IPS-18a (cell line): ENCODE measurements at regions not wholly inside any gene's neighbourhood (a gene's known extent, or its start where the extent isn't known, plus 50 kb on each side); places are given as distances from the start of the nearest gene placed in this dataset.

Experiments used
- H3K27ac ChIP-seq: one replicate; pipeline ENCODE4 v1.5.1; 2013; ENCODE audit warnings: low read length
- H3K27me3 ChIP-seq: one replicate; pipeline ENCODE4 v1.6.1; 2013; ENCODE audit warnings: mild to moderate bottlenecking, low read length; ENCODE audit not compliant: control insufficient read depth, insufficient read depth
- H3K36me3 ChIP-seq: one replicate; pipeline ENCODE4 v1.6.1; 2013; ENCODE audit warnings: low read depth, low read length; ENCODE audit not compliant: control insufficient read depth
- H3K4me1 ChIP-seq: one replicate; pipeline ENCODE4 v1.6.1; 2013; ENCODE audit warnings: low read depth, low read length; ENCODE audit not compliant: control insufficient read depth
- H3K4me3 ChIP-seq: one replicate; pipeline ENCODE4 v1.5.1; 2013; ENCODE audit warnings: low read length
- H3K9ac ChIP-seq: one replicate; pipeline ENCODE4 v1.6.1; 2013; ENCODE audit warnings: mild to moderate bottlenecking, low read length, moderate library complexity
- H3K9me3 ChIP-seq: one replicate; pipeline ENCODE4 v1.6.1; 2013; ENCODE audit warnings: low read depth, low read length; ENCODE audit not compliant: control insufficient read depth

- H3K9me3 ChIP-seq = no peaks in the 10 kb centered on the region
- H3K27me3 ChIP-seq = no peaks in the 10 kb centered on the region
- H3K4me3 ChIP-seq = no peak overlapping the region
- no peak overlapping the region for H3K9ac ChIP-seq
- peaks cover 9% of the 10 kb centered on the region for H3K4me1 ChIP-seq
- H3K36me3 ChIP-seq = no peaks in the 10 kb centered on the region
- no peak overlapping the region for H3K27ac ChIP-seq
These were observed 212.3 kb downstream of the RPLP1 start for GRCh38 chr15:69664572-69665571.

DNA sequence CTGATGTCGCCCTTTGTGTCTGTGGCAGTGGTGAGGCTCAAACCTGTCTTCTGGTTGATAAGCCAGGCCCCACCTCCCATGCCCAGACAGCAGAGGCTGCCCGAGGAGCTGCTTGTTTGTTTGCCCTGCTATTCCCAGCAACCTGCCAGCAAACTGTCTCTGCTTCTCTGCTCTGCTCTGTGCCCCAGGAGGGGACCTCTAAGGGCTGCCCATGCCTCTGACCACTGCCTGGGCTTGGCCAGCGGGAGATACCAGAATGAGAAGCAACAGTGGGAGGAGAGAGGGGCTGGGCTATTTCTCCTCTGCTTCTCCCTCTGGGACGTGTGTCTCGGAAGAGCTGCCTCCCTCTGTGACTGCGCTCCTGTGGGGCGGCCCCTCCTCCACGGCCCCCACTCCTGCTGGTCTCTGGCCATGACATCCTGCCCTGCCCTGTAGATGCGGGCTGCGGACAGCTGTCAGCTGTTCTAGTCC, 213.1 kb downstream of the RPLP1 start:
- no peaks in the 10 kb centered on the region for H3K9me3 ChIP-seq
- H3K4me3 ChIP-seq = no peak overlapping the region
- H3K27ac ChIP-seq = no peak overlapping the region
- no peaks in the 10 kb centered on the region for H3K27me3 ChIP-seq
- peaks cover 9% of the 10 kb centered on the region for H3K4me1 ChIP-seq
- H3K36me3 ChIP-seq = no peaks in the 10 kb centered on the region
- no peak overlapping the region for H3K9ac ChIP-seq

- Histone ChIP-seq H3K36me3 (no peaks in the 10 kb centered on the region), H3K27ac (no peak overlapping the region), H3K9me3 (no peaks in the 10 kb centered on the region), H3K4me1 (peaks cover 9% of the 10 kb centered on the region), H3K27me3 (no peaks in the 10 kb centered on the region), H3K4me3 (no peak overlapping the region), H3K9ac (no peak overlapping the region)
These were observed 213.8 kb downstream of the RPLP1 start for GRCh38 chr15:69666441-69666882.

GRCh38 chr15:69666921-69667811, 214.5 kb downstream of the RPLP1 start:
- Histone ChIP-seq H3K9me3 (no peaks in the 10 kb centered on the region), H3K4me1 (peaks cover 9% of the 10 kb centered on the region), H3K4me3 (no peak overlapping the region), H3K27me3 (no peaks in the 10 kb centered on the region), H3K27ac (no peak overlapping the region), H3K9ac (no peak overlapping the region), H3K36me3 (no peaks in the 10 kb centered on the region)

DNA sequence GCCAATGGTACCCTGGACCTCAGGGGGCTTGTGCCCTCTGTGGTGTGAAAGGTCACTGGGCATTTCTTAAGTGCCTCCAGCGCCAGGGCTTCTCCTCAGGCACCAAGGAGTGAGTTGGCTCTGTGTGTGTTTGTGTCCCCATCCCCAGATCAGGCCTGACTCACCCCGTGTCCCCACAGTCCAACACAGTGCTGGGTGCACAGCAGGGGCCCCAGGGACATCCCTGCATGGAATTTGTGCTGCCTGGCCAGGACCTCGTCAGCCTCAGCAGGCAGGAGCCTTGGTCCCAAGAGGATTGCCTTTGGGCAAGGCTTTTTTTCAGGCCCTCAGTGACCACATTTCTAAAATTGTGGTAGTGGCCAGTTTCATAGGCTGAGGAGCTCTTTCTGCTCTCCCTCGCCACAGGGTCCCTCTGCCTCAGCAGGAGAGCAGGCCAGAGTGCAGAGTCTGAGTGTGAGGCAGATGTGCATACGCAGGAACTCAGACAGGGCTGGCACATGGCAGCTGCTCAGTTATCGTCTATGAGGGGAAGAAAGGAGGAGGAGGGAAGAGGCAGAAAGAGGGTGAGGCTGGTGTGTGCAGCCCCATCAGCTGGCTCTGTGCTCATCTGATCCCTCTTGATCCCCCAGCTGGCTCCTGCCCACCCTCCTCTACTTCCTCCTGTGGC, 215.6 kb downstream of the RPLP1 start:
- Histone ChIP-seq H3K27ac (no peak overlapping the region), H3K9me3 (no peaks in the 10 kb centered on the region), H3K27me3 (no peaks in the 10 kb centered on the region), H3K4me3 (no peak overlapping the region), H3K9ac (no peak overlapping the region), H3K4me1 (peaks cover 9% of the 10 kb centered on the region), H3K36me3 (no peaks in the 10 kb centered on the region)

GRCh38 chr15:69668963-69669362, 216.3 kb downstream of the RPLP1 start:
- Histone ChIP-seq H3K4me1 (peaks cover 9% of the 10 kb centered on the region), H3K27me3 (no peaks in the 10 kb centered on the region), H3K9me3 (no peaks in the 10 kb centered on the region), H3K4me3 (no peak overlapping the region), H3K9ac (no peak overlapping the region), H3K36me3 (no peaks in the 10 kb centered on the region), H3K27ac (no peak overlapping the region)

DNA sequence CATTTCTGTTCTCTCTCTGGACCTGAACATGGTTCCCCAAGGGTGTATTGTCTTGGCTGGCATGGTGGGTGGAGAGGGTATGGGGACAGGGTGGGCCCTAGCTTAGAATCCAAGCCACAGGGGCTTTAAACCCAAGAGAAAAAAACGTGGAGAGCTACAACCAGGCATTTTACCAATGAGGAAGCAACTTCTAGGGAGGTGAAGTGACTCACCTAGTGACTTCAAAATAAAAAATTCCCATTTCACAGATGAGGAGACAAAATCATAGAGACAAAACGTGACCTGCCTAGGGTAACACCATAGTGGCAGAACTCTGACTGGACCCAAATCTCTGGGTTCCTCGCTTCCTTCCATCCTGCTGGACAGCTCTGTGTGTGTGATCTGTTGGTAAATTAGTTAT, 216.8 kb downstream of the RPLP1 start:
- Histone ChIP-seq H3K9me3 (no peaks in the 10 kb centered on the region), H3K9ac (no peak overlapping the region), H3K27me3 (no peaks in the 10 kb centered on the region), H3K4me1 (peaks cover 9% of the 10 kb centered on the region), H3K36me3 (no peaks in the 10 kb centered on the region), H3K4me3 (no peak overlapping the region), H3K27ac (no peak overlapping the region)

DNA sequence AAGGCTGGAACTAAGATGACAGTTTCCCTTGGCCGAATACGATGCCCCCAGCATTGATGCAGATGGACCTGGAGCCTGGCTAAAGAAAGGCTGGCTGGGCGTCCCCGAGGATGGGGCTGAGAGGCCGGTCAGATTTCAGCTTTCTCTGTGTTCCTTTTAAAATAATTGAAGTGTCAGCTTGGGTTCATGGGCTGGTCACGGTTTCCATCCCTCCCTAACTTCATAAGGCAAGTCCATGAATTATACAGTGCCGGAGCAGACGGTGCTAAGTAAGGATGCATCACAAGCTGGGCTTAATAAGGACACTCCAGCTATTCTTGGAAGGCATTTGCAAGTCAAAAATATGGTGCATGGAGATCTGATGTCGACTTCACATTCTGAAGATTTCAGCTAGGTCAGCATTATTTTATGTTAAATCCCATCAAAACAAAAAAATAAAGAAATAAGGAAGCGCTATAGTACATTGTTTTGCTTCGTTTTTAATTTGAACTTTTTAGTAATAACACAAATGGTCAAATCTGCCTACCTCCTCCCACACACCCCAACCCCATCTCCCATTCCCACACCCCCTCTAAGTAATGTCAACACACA, 220.8 kb downstream of the RPLP1 start:
- H3K27me3 ChIP-seq = no peaks in the 10 kb centered on the region
- H3K9ac ChIP-seq = no peak overlapping the region
- H3K9me3 ChIP-seq = no peaks in the 10 kb centered on the region
- H3K36me3 ChIP-seq = no peaks in the 10 kb centered on the region
- no peak overlapping the region for H3K27ac ChIP-seq
- no peaks in the 10 kb centered on the region for H3K4me1 ChIP-seq
- H3K4me3 ChIP-seq = no peak overlapping the region

- H3K9me3 ChIP-seq = no peaks in the 10 kb centered on the region
- H3K36me3 ChIP-seq = no peaks in the 10 kb centered on the region
- H3K4me1 ChIP-seq = no peaks in the 10 kb centered on the region
- H3K9ac ChIP-seq = no peak overlapping the region
- no peaks in the 10 kb centered on the region for H3K27me3 ChIP-seq
- no peak overlapping the region for H3K4me3 ChIP-seq
- no peak overlapping the region for H3K27ac ChIP-seq
These were observed 223.1 kb downstream of the RPLP1 start for GRCh38 chr15:69675731-69676130.

DNA sequence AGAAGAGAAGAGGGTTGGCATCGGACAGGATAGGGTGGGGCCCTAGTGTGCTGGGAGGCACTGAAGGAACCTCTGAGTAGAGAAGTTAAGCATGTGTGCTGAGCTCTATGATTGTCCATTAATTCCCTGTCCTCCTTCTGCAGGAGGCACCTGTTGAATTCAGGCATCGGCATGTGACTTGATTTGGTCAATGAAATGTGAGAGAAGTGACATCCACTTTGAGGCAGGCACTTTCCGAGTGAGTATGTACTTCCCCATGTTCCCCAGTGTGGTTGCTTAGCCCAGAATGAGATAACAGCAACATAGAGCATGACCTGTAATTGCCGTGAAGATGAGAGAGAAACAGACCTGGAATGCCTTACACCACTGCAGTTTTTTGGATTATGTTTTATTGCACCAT, 224.8 kb downstream of the RPLP1 start:
- H3K27me3 ChIP-seq = no peaks in the 10 kb centered on the region
- no peaks in the 10 kb centered on the region for H3K36me3 ChIP-seq
- H3K27ac ChIP-seq = no peak overlapping the region
- no peak overlapping the region for H3K4me3 ChIP-seq
- H3K9me3 ChIP-seq = no peaks in the 10 kb centered on the region
- no peaks in the 10 kb centered on the region for H3K4me1 ChIP-seq
- H3K9ac ChIP-seq = no peak overlapping the region
